ENCODE measurements at regions not wholly inside any gene's neighbourhood (a gene's known extent, or its start where the extent isn't known, plus 50 kb on each side); places are given as distances from the start of the nearest gene placed in this dataset.

DNA sequence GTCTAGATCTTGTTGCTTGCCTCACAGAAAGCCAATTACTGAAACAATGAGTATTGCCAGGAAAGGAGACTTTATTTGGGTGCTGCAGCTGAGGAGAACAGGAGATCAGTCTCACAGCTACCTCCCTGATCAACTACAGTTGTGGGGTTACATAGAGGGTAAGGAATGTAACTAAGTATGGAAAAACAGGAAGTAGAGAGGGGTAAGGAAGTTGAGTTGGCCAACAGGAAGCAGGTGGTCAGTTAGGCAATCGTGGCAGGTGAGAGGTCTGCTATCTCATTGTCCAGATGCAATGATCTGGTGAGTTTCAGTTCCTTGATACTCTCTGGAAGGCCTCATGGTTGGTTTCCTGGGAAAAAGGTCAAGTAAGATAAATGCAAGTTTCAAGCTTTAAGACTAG, 333.1 kb upstream of the GOT2 start:
- TF ChIP-seq CTCF (IDR thresholded peaks at IDR 0.05), result no peak
- no peak for TF ChIP-seq POLR2AphosphoS5 (IDR thresholded peaks at IDR 0.05)
- no peak for TF ChIP-seq POLR2A (IDR thresholded peaks at IDR 0.05)

All from prostate gland (tissue), 2 donors.